ENCODE measurements at regions not wholly inside any gene's neighbourhood (a gene's known extent, or its start where the extent isn't known, plus 50 kb on each side); places are given as distances from the start of the nearest gene placed in this dataset.

GRCh38 chr3:11696054-11696453, 52.3 kb upstream of the VGLL4 start:
- Histone ChIP-seq H3K4me1 (ENCODE audit: control insufficient read depth, insufficient read depth, low read length) (no peaks in the 10 kb centered on the region), H3K36me3 (ENCODE audit: control insufficient read depth, insufficient read depth, low read length) (no peaks in the 10 kb centered on the region), H3K4me3 (ENCODE audit: low read length) (no peak overlapping the region), H3K27me3 (ENCODE audit: control insufficient read depth, insufficient read depth, low read length) (no peaks in the 10 kb centered on the region), H3K27ac (ENCODE audit: low read length) (no peak overlapping the region), H3K9me3 (ENCODE audit: control insufficient read depth, insufficient read depth, low read length) (no peaks in the 10 kb centered on the region)
- ATAC-seq (no peak), DNase-seq (no peak)
- intact Hi-C loops (cut with micrococcal nuclease) = no loop called here
- no peak for TF ChIP-seq CTCF (IDR thresholded peaks at IDR 0.05)
- H3K27ac Mint-ChIP-seq = no peak overlapping the region
- H3K27me3 Mint-ChIP-seq (ENCODE audit: low read depth in 2 of 2) = no peaks in the 10 kb centered on the region
- H3K9me3 Mint-ChIP-seq = no peaks in the 10 kb centered on the region
- H3K4me1 Mint-ChIP-seq = no peaks in the 10 kb centered on the region
- H3K36me3 Mint-ChIP-seq = no peaks in the 10 kb centered on the region
- no peak overlapping the region for H3K4me3 Mint-ChIP-seq
- WGBS (ENCODE audit: insufficient coverage) = 95% methylated on average over 2 of the region's 2 CpGs
